GM23248 (cell line): ENCODE measurements at regions not wholly inside any gene's neighbourhood (a gene's known extent, or its start where the extent isn't known, plus 50 kb on each side); places are given as distances from the start of the nearest gene placed in this dataset.

Experiments
- EZH2 ChIP-seq: fragments of 200-600 bp; sonication (generic); IDR thresholded peaks from 2 replicates; pipeline ENCODE4 v1.6.1; 2018; ENCODE audit warnings: antibody characterized with exemption, mild to moderate bottlenecking; ENCODE audit not compliant: insufficient read depth, poor library complexity, severe bottlenecking
- EZH2phosphoT487 ChIP-seq: fragments of 200-600 bp; sonication (generic); IDR thresholded peaks from 2 replicates; pipeline ENCODE4 v1.6.1; 2018; ENCODE audit warnings: antibody characterized with exemption, moderate library complexity, mild to moderate bottlenecking, low read depth; ENCODE audit not compliant: insufficient read depth

DNA sequence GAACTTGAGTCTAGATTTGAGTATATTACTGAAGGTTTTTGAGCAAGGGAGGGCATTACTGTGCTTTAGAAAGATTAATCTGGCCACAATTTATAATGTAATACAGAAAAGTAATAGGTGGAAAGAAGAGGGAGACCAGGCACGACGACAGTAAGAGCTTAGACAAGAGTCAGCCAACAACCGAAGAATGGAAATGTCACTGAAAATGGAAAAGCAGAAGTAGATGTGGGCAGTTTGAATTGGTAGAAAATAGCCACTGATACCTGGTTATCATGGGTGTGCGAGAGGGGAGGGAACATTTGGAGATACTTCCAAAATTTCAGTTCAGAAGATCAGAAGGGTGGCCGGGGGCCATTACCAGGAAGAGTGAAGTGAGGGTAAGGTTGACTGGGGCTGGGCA lies 339.1 kb downstream of the UTRN start:
- TF ChIP-seq EZH2phosphoT487 (no peak), EZH2 (no peak)
